MV-4-11 (cell line): ENCODE measurements at regions not wholly inside any gene's neighbourhood (a gene's known extent, or its start where the extent isn't known, plus 50 kb on each side); places are given as distances from the start of the nearest gene placed in this dataset.
"Not testable (repeated sequence)": the region's sequence is repeated elsewhere in the genome, so short reads cannot be mapped to it uniquely, and the experiment has no call there.

Experiments
- DNase-seq: peaks from one replicate; lab custom pipeline; 2025; lab: John Stamatoyannopoulos, UW

DNA sequence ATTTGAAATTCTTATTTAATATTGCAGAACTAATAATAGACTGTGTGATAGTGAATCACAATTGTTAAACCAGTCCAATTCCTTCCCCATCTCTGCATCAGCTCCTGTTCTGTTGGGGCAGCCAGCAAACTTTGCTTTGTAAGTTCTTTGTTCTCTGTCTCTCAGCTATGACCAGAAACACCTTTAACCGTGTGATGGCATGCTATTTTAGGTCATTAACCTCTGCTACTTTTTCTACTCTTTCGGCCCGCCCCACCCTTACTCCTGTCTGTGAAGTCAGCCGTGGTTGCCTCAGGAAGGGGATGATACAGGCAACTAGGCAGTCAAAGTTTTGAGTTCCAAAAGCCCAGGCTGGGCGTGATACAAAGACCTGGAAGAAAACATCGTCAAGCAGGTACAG lies 51.3 kb upstream of the EGFL6 start:
- DNase-seq = no peak

DNA sequence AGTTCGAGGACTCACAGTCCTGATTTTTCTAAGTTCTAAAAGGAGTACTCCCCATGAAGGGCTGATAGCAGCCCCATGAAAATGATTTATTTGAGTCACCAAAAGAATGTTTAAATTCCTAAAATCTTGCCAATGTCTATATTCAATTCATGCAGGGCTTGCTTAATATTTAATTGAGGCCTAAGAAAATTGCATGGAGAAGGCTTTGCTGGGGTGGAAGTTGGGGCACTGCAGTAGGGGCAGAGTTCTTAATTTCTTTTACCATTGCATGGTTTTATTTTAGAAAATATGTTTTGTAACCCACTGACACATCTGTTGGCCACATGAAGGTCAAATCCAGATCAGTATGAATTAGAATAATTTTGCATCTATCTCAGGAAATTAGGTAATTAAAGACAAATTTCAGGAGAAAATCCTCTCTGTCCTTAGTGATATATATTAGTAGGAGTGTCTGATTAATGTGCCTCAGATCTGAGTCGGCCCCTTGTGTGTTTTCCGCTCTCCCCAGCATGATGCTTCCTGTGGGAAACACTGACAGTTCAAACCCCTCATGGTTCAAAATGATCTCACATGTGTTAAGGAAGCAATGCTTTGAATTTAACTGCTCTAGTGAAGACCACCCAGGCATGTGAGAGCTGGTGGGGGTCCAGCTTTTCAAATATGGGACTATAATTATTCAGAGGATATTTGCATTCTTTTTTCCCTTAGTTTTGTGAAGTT lies 54.0 kb upstream of the EGFL6 start:
- DNase-seq = no peak

DNA sequence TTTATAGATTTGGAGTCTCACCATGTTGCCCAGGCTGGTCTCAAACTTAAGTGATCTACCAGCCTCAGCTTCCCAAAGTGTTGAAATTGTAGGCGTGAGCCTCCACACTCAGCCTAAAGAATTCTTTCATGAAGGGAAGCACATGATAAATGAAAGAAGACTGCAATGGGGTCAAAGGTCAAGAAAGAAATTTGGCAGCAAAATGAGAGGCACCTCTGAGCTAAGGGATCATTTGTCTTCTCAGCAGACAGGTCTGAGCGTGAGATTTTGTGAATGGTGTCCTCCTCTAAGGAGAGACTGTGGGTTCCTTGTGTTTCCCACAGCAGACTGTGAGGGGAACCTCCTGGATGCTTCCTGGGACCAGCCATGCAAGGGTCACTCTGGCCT lies 57.5 kb upstream of the EGFL6 start:
- no peak for DNase-seq

DNA sequence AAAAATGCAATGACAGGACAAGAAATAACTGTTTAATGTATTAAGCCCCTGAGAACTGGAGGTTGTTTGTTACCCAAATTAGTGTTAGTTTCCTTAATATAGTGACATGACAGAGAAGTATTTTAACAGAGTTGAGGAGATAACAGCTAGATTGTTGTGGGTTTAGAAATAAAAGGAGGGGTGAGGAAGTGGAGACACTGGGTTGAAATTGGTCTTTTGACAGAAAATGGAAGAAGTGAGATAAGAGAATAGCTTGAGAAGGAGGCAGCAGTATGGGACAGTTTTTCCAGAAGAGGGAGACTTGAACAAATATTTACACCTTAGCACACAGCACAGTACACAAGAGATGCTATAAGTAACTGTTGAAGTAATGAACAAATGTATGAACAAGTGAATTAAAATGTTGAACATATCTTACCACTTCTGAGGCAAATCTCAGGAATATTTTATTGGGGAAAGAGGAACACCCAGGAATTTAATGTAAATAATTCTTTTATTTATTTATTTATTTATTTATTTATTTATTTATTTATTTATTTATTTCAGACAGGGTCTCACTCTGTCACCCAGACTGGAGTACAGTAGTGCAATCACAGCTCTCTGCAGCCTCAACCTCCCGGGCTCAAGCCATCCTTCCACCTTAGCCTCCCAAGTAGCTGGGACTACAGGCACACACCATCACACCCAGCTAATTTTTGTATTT lies 58.0 kb upstream of the EGFL6 start:
- peak; percentile 13 for DNase-seq

DNA sequence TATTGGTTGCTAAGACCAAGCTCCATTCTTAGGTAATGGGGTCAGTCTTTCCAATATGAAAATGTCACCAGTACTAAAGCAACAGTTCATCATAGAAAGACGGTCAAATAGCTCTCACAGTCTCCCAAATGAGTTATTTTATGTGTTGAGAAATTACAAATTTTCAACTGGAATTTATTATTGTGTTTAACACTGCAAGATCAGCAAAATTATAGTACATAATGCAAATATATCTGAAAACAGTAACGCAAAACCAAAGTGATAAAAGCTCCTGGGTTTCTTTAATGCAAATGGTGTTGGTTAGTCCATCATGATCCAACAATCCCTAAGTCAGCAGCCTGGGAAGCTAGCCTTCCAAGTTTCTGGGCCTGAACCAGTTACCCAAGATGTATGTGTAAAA lies 61.5 kb upstream of the EGFL6 start:
- no peak for DNase-seq

DNA sequence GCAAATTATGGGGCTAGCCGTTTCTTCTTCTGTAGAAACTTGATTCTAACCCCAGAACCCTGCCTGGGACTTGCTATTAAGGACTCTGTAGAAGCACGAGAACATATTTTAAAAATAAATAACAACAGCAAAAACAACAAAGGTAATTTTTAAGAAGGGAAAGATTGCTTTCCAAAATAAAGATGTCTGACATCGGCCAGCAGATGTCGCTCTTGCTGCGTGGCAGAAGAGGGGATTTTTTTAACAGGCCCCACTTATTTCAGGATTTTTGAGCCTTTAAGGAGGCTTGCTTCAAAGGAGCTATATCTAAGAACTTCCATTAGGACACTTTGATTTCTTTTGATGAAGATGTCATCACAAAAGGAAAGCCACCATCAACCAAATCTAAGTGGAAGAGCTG lies 62.8 kb upstream of the EGFL6 start:
- peak; percentile 14 for DNase-seq

DNA sequence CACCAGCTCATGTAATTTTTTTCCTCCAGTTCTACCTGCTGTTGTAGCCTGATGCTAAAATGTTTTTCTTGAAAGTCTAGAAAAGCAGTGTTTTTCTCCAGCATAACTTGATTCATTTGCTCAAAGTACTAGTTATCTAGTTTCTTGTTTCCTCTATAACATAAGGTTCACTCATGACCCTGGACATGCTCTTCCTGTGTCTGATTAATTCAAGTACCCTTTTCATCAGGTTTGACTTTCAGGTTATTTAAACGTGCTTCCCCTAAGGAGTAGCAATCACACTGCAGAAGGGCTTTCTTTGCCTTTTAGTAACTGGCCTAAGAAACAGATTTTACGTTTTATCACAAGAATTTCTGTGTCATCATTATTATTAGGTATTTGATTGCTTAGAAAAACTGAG lies 66.8 kb upstream of the EGFL6 start:
- DNase-seq = no peak

DNA sequence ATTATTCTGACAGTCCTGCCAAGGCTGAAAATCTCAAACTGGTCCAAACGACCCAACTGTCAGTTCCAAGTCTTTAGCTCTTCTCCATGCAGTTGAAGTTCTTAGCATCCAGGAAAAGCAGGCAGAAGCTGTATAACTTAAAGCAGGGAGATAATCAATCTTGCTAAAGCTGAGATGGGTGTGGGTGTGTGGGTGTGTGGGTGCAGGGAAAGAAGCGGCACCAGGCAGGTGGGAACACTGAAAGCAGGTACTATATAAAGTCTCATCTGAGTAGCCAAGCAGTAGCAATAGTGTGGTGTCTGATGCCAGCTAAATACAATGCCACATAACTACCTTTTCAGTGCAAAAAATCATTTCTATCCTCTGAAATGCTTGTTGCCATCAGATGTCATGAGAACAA lies 69.7 kb upstream of the EGFL6 start:
- no peak for DNase-seq

DNA sequence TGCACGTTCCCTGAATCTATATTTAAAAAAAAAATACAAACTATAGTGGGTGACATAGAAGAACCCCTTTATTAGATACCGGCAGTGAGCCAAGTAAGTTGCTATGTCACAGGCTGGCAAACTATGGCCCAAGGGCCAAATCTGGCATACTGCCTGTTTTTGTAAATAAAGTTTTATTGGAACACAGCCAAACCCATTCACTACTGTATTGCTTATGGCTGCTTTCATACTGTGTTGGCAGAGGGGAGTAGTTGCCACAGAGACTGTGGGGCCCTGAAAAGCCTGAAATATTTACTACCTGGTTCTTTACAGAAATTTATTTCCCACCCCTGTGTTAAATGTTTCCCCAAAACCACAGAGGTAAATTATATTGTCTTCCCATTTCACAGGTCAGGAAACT lies 71.2 kb upstream of the EGFL6 start:
- DNase-seq = no peak

DNA sequence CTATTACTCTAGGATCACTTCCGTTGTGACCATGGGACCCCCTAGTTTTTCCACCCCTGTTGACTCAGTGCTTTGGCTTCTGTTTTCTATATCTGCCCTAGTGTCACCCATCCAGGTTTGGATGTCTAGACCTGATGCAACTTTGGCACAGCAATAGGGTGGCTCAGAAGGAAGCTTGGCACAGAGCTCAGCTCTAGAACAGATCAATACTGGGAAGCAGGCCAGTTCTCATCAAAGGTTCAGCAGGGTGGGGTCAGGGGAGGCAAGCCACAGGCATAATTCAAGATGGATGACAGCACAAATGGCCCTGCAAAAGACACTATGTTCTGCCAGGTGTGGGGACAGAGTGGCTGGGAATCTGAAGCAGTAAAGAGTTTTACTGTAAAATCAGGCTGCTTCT lies 74.2 kb upstream of the EGFL6 start:
- DNase-seq = no peak

DNA sequence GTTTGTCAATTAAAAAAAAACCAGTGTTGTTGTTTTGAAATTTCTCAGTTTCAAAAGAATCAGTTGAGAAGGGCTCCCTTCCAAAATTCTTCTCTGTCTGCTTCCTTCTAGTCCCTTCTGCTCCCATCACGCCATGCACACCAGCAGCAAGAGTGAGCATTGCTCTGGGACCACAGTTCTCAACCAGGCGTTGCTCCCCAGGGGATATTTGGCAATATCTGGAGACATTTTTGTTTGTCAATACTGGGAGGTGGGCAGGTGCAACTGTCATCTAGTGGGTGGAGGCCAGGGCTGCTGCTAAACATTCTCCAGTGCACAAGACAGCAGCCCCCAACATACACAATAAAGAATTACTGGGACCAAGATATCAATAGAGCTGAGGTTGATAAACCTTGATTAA lies 74.8 kb upstream of the EGFL6 start:
- no peak for DNase-seq

DNA sequence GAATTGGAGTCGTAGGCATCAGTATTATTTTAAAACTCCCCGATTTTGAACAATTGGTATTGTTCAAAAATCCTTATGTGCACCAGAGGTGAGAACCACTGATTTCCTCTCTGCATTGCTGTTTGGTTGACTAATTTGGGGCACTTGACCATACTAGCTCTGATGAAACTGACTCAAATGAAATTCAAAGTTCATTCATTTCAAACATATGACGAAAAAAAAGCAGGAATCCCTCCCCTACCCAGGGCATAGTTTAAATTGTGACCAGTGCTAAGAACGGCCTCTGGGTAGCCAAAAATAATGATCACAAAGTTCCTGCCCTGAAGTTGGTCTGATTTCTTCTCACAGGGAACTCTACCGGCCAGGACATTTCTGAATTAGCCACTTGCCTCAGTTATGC lies 75.7 kb upstream of the EGFL6 start:
- DNase-seq = no peak

DNA sequence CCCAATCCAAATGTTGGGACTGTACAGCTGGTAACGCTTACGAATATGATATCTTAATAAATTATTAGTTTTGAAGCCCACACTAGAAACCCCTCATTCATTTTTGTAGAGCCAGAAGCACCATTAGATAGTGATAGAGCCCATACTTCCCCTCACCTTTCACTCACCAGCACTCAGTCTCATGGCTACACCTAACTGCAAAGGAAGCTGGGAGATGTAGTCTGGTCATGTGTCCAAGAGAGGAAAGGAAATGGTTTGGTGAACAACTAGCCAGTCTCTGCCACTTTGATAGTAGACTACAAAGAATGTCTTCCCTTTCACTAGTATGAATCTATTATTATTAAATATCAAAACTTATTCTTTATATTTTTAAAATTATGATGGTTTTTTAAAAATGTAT lies 77.1 kb upstream of the EGFL6 start:
- no peak for DNase-seq

DNA sequence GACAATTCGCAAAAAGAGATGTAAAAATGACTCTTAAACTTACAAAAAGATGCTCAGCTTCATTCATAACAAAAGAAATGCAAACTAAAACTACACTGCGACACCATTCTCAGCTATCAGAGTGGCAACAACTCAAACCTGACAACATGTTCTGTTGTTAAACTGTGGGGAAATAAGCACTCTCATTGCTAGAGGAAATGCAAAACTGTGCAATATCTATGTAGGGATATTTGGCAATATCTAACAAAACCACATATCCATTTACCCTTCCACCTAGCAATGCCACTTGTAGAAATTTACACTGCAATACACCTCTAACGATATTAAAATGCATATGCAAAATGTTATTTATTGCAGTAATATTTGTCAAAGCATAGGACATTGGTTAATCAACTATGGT lies 78.3 kb upstream of the EGFL6 start:
- DNase-seq = peak; percentile 62

DNA sequence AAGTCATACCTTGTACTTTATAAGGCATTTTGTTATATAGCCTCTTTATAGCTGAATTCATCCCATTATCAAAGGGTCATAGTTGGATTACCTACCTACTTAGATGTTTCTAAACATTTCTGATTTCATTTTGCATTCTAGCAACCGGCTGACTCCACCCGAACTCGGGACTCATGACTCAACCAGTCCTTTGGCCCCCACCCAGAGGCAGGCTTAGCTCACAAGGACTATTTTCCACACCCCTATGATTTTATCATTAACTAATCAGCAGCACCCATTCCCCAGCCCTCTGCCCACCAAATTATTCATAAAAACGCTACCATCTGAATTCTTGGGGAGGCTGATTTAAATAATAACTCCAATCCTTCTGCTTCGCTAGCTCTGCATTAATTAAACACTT lies 79.9 kb upstream of the EGFL6 start:
- no peak for DNase-seq

DNA sequence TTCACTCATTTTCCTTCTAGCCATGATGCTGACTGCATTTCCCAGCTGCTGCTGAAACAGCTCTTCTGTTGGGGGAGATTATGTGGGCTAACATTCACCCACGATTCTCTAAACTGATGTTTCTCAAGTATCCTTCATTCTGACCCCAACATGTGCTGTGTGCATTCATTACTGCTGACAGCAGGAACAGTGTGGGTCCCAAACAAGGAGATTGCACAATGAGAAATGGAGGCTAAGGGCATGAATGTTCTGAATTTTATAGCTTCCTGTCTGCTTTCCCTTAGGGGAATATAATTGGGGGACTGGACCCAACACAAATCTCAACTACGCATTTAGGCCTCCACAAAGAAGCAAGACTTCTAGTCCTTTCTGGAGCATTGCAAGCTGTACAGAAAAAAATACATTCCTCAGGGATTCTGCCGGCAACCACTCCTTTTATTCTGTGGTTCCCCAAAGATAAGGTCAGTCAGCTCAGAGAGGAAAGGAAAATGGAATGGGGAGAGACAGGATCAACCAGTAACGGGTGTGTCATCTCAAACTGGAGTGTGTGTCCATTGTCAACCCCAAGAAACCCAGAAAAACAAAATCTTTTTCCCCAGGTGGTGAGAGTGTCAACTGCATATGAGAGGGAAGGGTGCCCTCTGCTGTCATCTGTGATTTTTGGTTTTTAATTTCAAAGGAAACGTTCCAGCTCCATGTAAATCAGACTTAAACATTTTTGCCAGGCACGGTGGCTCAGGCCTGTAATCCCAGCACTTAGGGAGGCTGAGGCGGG lies 81.5 kb upstream of the EGFL6 start:
- DNase-seq = peak; percentile 55

DNA sequence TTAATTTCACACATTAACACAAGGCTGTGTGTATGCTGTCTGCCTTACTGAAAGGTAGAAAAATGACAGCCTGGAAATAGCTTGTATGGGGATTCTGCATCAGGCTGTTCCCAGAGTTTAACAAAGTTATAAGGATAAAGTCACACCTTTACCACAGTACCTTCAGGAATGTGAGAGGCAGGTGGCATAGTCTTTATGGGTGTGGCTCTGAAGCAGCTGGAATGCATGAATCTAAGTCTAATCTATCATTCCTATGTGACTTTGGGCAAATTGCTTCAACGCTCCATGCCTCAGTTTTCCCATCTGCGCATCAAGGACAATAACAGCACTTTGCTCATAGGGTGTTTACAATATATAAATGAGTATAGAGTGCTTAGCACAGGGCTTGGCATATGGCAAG lies 84.2 kb upstream of the EGFL6 start:
- DNase-seq = no peak

DNA sequence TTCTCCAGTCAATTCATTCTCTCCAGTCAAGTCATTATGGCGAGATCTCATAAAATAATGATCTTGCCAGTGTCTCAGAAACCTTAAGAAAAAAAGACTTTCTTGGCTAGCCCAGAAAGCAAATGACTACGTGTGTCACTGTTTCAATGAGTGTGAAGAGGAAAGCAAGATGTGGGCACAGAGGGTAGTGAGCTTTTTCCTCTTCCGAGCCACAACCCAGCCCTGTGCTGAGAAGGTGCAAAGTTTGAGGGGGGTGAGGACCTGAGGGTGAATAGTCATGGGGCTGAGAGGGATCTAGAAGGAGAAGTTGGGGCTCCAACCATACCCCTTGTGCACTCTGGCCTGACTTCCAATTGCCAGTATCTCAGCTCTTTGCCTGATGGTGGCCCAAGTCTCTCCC lies 85.6 kb upstream of the EGFL6 start:
- no peak for DNase-seq

DNA sequence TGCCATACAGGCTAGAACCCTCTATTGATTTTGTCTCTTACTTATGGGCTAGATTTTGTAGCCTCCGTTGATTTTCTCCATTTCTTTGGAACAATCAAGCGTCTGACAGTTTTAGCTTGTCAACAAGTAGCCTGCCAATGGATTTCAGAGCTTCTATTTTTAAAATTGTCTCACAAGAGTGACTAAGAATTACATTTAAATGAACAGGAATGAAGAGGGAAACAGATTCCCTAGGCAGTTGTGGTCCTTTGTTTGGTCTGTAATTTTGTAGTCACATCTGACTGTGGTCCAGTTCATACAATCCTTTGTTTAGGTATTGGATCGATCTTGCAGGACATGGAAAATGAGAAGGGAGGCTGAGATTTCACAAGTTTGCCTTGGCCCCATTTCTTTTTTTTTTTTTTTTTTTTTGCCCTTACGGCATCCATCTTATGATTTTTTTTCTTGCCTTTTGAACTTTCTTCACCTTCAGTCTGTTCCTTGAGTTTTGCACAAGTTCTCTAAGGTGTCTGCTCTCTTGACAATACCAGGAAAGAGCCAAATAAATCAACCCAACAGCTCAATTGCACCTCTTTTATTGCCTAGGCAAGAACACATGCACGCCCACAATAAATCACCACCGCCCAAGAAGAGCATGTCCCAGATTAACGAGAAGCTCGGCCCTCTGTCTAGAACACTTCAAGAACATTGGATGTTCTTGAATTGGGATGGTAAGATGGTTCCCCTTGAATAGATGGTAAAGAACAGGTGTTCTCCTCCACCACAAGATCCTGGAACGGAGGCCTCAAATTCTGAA lies 86.5 kb upstream of the EGFL6 start:
- no peak for DNase-seq

DNA sequence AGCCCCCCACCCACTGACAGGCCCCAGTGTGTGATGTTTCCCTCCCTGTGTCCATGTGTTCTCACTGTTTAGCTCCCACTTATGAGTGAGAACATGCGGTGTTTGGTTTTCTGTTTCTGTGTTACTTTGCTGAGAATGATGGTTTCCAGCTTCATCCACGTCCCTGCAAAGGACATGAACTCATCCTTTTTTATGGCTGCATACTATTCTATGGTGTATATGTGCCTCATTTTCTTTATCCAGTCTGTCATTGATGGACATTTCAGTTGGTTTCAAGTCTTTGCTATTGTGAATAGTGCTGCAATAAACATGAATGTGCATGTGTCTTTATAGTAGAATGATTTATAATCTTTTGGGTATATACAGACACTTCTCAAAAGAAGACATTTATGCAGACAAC lies 88.6 kb upstream of the EGFL6 start:
- DNase-seq = not testable (repeated sequence)

DNA sequence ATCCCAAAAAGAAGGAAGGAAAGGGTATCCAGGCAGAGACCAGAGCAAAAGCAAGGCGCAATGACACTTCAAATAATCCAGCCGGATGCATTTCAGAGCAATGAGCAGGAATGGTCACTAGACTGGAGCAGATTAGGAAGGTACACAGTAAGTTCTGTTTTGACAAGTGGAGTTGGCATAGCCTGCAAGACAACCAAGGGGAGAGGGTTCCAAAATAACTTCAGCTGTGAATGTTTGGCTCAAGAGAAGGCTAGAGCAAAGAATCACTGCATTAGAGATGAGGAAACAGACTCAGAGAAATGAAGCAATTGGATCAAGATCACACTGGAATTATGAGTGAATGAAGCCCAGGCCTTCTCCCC lies 90.0 kb upstream of the EGFL6 start:
- no peak for DNase-seq

DNA sequence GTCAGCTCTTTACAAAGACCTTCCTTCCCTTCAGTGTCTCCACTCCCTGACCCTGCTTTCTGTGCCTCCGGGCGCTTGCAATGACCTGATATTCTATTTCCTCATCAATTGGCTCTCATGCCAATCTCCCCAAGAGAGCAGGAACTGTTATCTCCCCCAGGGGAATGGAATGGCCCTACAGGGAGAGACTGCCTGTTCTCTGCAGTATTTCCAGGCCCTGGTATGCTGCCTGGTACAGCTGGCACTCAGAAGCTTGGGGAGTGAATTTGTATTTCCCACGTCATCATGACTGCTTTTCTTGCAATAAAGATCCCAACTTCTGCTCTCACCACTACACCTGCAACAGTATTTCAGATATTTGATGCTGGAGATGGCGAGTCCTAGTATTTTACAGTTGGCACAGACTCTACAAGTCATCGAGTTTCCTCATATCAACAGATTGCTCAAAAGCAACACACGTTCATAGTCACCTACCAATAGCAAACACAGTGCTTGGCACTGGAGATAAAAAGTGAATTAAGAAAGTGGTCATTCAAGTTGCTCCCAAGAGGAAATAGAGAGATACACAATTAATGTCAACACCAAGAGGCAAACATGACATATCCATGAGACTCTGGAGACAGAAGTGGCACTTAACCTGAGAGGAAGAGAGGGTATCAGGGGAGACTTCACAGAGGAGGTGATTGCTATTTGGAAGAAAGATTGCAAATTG lies 90.5 kb upstream of the EGFL6 start:
- no peak for DNase-seq
